Caco-2 (cell line): ENCODE measurements at regions not wholly inside any gene's neighbourhood (a gene's known extent, or its start where the extent isn't known, plus 50 kb on each side); places are given as distances from the start of the nearest gene placed in this dataset.
A peak's percentile ranks its signal among the peaks of the same experiment; 100 is the strongest.

Experiments used
- BruUV-seq: library from RNA; stranded (reverse); fragments of 400-500 nt; replicated peaks from 2 replicates; lab custom pipeline; 2021; lab: Mats Ljungman, UMichigan
- CTCF ChIA-PET: fragments of 300-600 bp; sonication (Branson Sonifier 250); formaldehyde crosslinking; loops from one replicate; lab custom pipeline; 2022; ENCODE audit warnings: antibody characterized with exemption; lab: Charles Lee
- POLR2A ChIA-PET: fragments of 300-600 bp; sonication (Branson Sonifier 250); formaldehyde crosslinking; loops from one replicate; lab custom pipeline; 2022; ENCODE audit warnings: antibody characterized with exemption; lab: Charles Lee
- DNase-seq, 2 experiments: peaks; one replicate each; pipeline versions ENCODE4 v3.0.0 to v3.0.0-alpha.2; 2020 to 2022
- H3K27me3 ChIP-seq: replicated peaks from 2 replicates; pipeline ENCODE4 v1.6.0; 2011; ENCODE audit warnings: low read length; ENCODE audit not compliant: control insufficient read depth, insufficient read depth
- H3K36me3 ChIP-seq: 2 replicates; pipeline ENCODE4 v1.5.1; 2011; ENCODE audit warnings: low read length; ENCODE audit not compliant: control insufficient read depth, insufficient read depth
- H3K4me1 ChIP-seq: fragments of 250-450 bp; sonication (Bioruptor Pico); 2 replicates; pipeline ENCODE4 v1.5.1; 2020; ENCODE audit warnings: mild to moderate bottlenecking
- H3K4me3 ChIP-seq: 2 replicates; pipeline ENCODE4 v1.5.1; 2011; ENCODE audit warnings: low read depth, mild to moderate bottlenecking, control low read depth, low read length
- H3K9me3 ChIP-seq: fragments of 250-450 bp; sonication (Bioruptor Pico); 2 replicates; pipeline ENCODE4 v1.5.1; 2020; ENCODE audit warnings: mild to moderate bottlenecking, moderate library complexity
- H3K27ac Mint-ChIP-seq: one replicate; pipeline ENCODE4 v1.8.0; 2022; ENCODE audit warnings: mixed read lengths; ENCODE audit not compliant: unreplicated experiment
- H3K27me3 Mint-ChIP-seq: one replicate; pipeline ENCODE4 v1.8.0; 2022; ENCODE audit warnings: mixed read lengths; ENCODE audit not compliant: insufficient read depth, unreplicated experiment
- H3K36me3 Mint-ChIP-seq: one replicate; pipeline ENCODE4 v1.8.0; 2022; ENCODE audit warnings: mild to moderate bottlenecking, mixed read lengths; ENCODE audit not compliant: insufficient read depth, unreplicated experiment
- H3K4me1 Mint-ChIP-seq: one replicate; pipeline ENCODE4 v1.8.0; 2022; ENCODE audit warnings: low read depth, mixed read lengths; ENCODE audit not compliant: unreplicated experiment
- H3K4me3 Mint-ChIP-seq: one replicate; pipeline ENCODE4 v1.8.0; 2022; ENCODE audit warnings: mild to moderate bottlenecking, moderate library complexity, mixed read lengths; ENCODE audit not compliant: unreplicated experiment
- H3K9me3 Mint-ChIP-seq: one replicate; pipeline ENCODE4 v1.8.0; 2022; ENCODE audit warnings: mixed read lengths; ENCODE audit not compliant: unreplicated experiment
- intact Hi-C: fragments of 100-400 bp; cut with micrococcal nuclease; formaldehyde crosslinking; loops from one replicate; pipeline ENCODE4 v1.10.0; 2022; ENCODE audit not compliant: unreplicated experiment
- TF ChIP-seq, protein P1 (sequence below), 2 experiments: fragments of 200-600 bp in 1 of 2; IDR thresholded peaks; 1 replicate in 1 of 2; 2 replicates in 1 of 2; pipeline versions ENCODE4 v1.5.1 to v1.8.0; 2011 to 2022; ENCODE audit warnings: antibody characterized with exemption in 1 of 2, control low read depth in 1 of 2, inconsistent platforms in 1 of 2, low read depth in 1 of 2, low read length in 1 of 2, mild to moderate bottlenecking in 1 of 2, moderate library complexity in 1 of 2; ENCODE audit not compliant: insufficient read depth in 1 of 2, severe bottlenecking in 1 of 2, unreplicated experiment in 1 of 2

- Mint-ChIP-seq H3K27me3 (no peaks in the 10 kb centered on the region), H3K9me3 (peaks cover 9% of the 10 kb centered on the region), H3K36me3 (no peaks in the 10 kb centered on the region), H3K4me3 (no peak overlapping the region), H3K4me1 (no peaks in the 10 kb centered on the region), H3K27ac (no peak overlapping the region)
- DNase-seq, result peak; percentile 33 to 63
- no peaks in the 10 kb centered on the region for H3K36me3 ChIP-seq
- H3K4me3 ChIP-seq, result no peak overlapping the region
- TF ChIP-seq, protein P1, sequence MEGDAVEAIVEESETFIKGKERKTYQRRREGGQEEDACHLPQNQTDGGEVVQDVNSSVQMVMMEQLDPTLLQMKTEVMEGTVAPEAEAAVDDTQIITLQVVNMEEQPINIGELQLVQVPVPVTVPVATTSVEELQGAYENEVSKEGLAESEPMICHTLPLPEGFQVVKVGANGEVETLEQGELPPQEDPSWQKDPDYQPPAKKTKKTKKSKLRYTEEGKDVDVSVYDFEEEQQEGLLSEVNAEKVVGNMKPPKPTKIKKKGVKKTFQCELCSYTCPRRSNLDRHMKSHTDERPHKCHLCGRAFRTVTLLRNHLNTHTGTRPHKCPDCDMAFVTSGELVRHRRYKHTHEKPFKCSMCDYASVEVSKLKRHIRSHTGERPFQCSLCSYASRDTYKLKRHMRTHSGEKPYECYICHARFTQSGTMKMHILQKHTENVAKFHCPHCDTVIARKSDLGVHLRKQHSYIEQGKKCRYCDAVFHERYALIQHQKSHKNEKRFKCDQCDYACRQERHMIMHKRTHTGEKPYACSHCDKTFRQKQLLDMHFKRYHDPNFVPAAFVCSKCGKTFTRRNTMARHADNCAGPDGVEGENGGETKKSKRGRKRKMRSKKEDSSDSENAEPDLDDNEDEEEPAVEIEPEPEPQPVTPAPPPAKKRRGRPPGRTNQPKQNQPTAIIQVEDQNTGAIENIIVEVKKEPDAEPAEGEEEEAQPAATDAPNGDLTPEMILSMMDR (IDR thresholded peaks at IDR 0.05; ENCODE audit: insufficient read depth in 1 of 2, low read depth in 1 of 2, low read length in 1 of 2, severe bottlenecking in 1 of 2, unreplicated experiment in 1 of 2), result no peak
- ChIA-PET POLR2A (no interaction called here), CTCF (no interaction called here)
- intact Hi-C loops, result no loop called here
- H3K4me1 ChIP-seq, result no peaks in the 10 kb centered on the region
- BruUV-seq, result no TSS peak
- no peaks in the 10 kb centered on the region; the same call in 1 of the 2 replicates for H3K27me3 ChIP-seq
- H3K9me3 ChIP-seq, result no peaks in the 10 kb centered on the region
Observed at GRCh38 chr5:167861129-167861927, 430.1 kb upstream of the WWC1 start.

DNA sequence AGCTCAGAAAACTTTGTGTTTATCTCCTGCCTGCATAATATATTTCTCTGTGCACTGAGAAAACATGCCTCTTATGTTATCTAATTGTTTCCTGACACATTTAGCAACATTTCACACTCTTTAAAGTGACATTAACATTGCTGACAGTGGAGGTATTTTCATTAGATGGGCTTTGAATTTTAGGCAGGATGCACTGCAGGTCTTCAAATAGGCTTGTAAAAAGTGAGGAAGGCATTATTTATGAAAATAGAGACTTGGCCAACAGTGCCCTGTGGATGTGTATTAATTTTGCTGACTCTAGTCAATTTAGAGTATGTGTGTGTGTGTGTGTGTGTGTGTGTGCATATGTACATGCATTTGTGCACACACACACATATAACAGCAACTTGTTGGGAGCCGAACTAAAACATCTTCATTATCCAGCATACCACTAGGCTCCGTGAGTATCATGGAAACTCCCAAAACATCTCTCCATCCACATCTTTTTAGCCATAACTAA lies 429.5 kb upstream of the WWC1 start:
- Mint-ChIP-seq H3K4me3 (no peak overlapping the region), H3K9me3 (peaks cover 9% of the 10 kb centered on the region), H3K36me3 (no peaks in the 10 kb centered on the region), H3K27ac (no peak overlapping the region), H3K27me3 (no peaks in the 10 kb centered on the region), H3K4me1 (no peaks in the 10 kb centered on the region)
- no peak overlapping the region for H3K4me3 ChIP-seq
- ChIA-PET POLR2A (no interaction called here), CTCF (no interaction called here)
- TF ChIP-seq, protein P1 (IDR thresholded peaks at IDR 0.05; ENCODE audit: insufficient read depth in 1 of 2, low read depth in 1 of 2, low read length in 1 of 2, severe bottlenecking in 1 of 2, unreplicated experiment in 1 of 2), result no peak
- no TSS peak for BruUV-seq
- no peaks in the 10 kb centered on the region for H3K9me3 ChIP-seq
- no peaks in the 10 kb centered on the region for H3K36me3 ChIP-seq
- H3K27me3 ChIP-seq, result no peaks in the 10 kb centered on the region; the same call in 1 of the 2 replicates
- intact Hi-C loops, result no loop called here
- no peak for DNase-seq
- H3K4me1 ChIP-seq, result no peaks in the 10 kb centered on the region

DNA sequence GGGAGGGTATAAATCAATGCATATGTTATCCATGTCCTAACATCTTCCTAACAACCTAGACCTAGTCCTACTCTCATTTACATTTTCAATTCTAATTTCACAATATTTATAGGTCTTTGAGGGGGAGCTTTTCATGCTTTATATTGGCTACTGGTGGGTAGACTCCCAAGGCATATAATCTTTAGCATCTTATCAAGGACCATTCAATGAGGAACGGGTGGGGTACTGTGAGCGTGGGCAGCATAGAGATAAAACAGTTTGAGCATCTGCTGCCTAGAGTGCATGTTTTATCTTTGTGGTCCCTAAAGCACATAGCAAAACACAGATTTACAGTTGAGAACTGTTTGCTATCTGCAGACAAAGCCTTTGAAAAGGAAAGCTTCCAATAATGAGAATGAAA lies 427.6 kb upstream of the WWC1 start:
- no TSS peak for BruUV-seq
- H3K36me3 ChIP-seq, result no peaks in the 10 kb centered on the region
- intact Hi-C loops, result no loop called here
- no peaks in the 10 kb centered on the region for H3K4me1 Mint-ChIP-seq
- TF ChIP-seq, protein P1 (IDR thresholded peaks at IDR 0.05; ENCODE audit: insufficient read depth in 1 of 2, low read depth in 1 of 2, low read length in 1 of 2, severe bottlenecking in 1 of 2, unreplicated experiment in 1 of 2), result no peak
- peaks cover 9% of the 10 kb centered on the region for H3K9me3 Mint-ChIP-seq
- H3K4me3 ChIP-seq, result no peak overlapping the region
- no peaks in the 10 kb centered on the region for H3K4me1 ChIP-seq
- ChIA-PET CTCF (no interaction called here), POLR2A (no interaction called here)
- H3K27me3 ChIP-seq, result no peaks in the 10 kb centered on the region; the same call in 1 of the 2 replicates
- no peak overlapping the region for H3K4me3 Mint-ChIP-seq
- no peaks in the 10 kb centered on the region for H3K9me3 ChIP-seq
- no peaks in the 10 kb centered on the region for H3K36me3 Mint-ChIP-seq
- DNase-seq, result no peak
- no peak overlapping the region for H3K27ac Mint-ChIP-seq
- H3K27me3 Mint-ChIP-seq, result no peaks in the 10 kb centered on the region
